Activated CD8-positive, alpha-beta memory T cell treated with anti-CD3 and anti-CD28 coated beads for 36 hours (primary cell): ENCODE measurements at regions not wholly inside any gene's neighbourhood (a gene's known extent, or its start where the extent isn't known, plus 50 kb on each side); places are given as distances from the start of the nearest gene placed in this dataset.
"Not testable (repeated sequence)": the region's sequence is repeated elsewhere in the genome, so short reads cannot be mapped to it uniquely, and the experiment has no call there.

ENCODE experiments used
- CTCF ChIA-PET: fragments of 350-600 bp; sonication (Branson Sonifier 250); formaldehyde crosslinking; loops from one replicate; lab custom pipeline; 2021; ENCODE audit warnings: antibody characterized with exemption; lab: Charles Lee
- POLR2A ChIA-PET: fragments of 350-600 bp; sonication (Branson Sonifier 250); formaldehyde crosslinking; loops from one replicate; lab custom pipeline; 2021; ENCODE audit warnings: antibody characterized with exemption; lab: Charles Lee

- CTCF ChIA-PET, POLR2A ChIA-PET: not testable (repeated sequence)
Observed at GRCh38 chrX:44045106-44045505, 71.9 kb upstream of the NDP start.

GRCh38 chrX:44043496-44043895 lies 70.3 kb upstream of the NDP start:
- CTCF ChIA-PET, result no interaction called here

GRCh38 chrX:44042751-44043150 lies 69.6 kb upstream of the NDP start:
- ChIA-PET POLR2A (no interaction called here), CTCF (no interaction called here)

More at GRCh38 chrX:44043496-44043895, 70.3 kb upstream of the NDP start:
- POLR2A ChIA-PET, result no interaction called here

GRCh38 chrX:44042116-44042515 lies 68.9 kb upstream of the NDP start:
- ChIA-PET CTCF (no interaction called here), POLR2A (no interaction called here)

GRCh38 chrX:44040406-44040805 lies 67.2 kb upstream of the NDP start:
- ChIA-PET CTCF (no interaction called here), POLR2A (no interaction called here)

GRCh38 chrX:44039556-44039955 lies 66.4 kb upstream of the NDP start:
- ChIA-PET CTCF (no interaction called here), POLR2A (no interaction called here)

- ChIA-PET CTCF (no interaction called here), POLR2A (no interaction called here)
Observed at GRCh38 chrX:44036336-44036735, 63.1 kb upstream of the NDP start.

GRCh38 chrX:44035571-44035970 lies 62.4 kb upstream of the NDP start:
- CTCF ChIA-PET, result no interaction called here
- POLR2A ChIA-PET, result no interaction called here

- POLR2A ChIA-PET, result no interaction called here
Observed at GRCh38 chrX:44032479-44032878, 59.3 kb upstream of the NDP start.

GRCh38 chrX:44025555-44025954 lies 52.4 kb upstream of the NDP start:
- ChIA-PET POLR2A (no interaction called here), CTCF (interaction anchor here (1.0 kb wide), 1 partner anchor 67 kb away, joined by 7 read pairs; no protein-coding TSS in a partner anchor)

More at GRCh38 chrX:44032479-44032878, 59.3 kb upstream of the NDP start:
- CTCF ChIA-PET, result no interaction called here
